A549 (cell line): ENCODE measurements at regions not wholly inside any gene's neighbourhood (a gene's known extent, or its start where the extent isn't known, plus 50 kb on each side); places are given as distances from the start of the nearest gene placed in this dataset.

Source experiments
- ATAC-seq, 2 experiments: fragments of 200-7000 bp in 1 of 2; fragments of >200 bp in 1 of 2; cut with Nextera tagmentation in 1 of 2; cut with Tn5 transposase in 1 of 2; 3 replicates each; pipeline versions ENCODE4 v1.8.0 to v1.9.1; 2018 to 2020; ENCODE audit warnings: mild to moderate bottlenecking in 1 of 2, moderate library complexity in 1 of 2
- CTCF ChIA-PET: fragments of 300-600 bp; sonication (Branson Sonifier 250); formaldehyde crosslinking; extraction: SDS; loops from one replicate; lab custom pipeline; 2021; ENCODE audit warnings: antibody characterized with exemption, inconsistent platforms; lab: Yijun Ruan, JAX
- POLR2A ChIA-PET: fragments of 350-600 bp; formaldehyde crosslinking; extraction: SDS; loops from one replicate; lab custom pipeline; 2021; ENCODE audit warnings: antibody characterized with exemption, inconsistent platforms; lab: Yijun Ruan, JAX
- DNase-seq, 2 experiments: peaks; one replicate each; pipeline versions ENCODE4 v3.0.0 to v3.0.0-alpha.2; 2011 to 2016; ENCODE audit warnings: low read depth in 1 of 2, low spot score in 1 of 2
- FAIRE-seq: peaks from 2 replicates; lab custom pipeline; 2011; peaks lifted over from hg19 to GRCh38; lab: Jason Lieb, UNC
- H3K27ac ChIP-seq, 2 experiments: fragments of >200 bp; sonication (Bioruptor Twin); formaldehyde crosslinking; 3 replicates each; pipeline ENCODE4 v1.5.1; 2016 to 2017
- H3K4me1 ChIP-seq: fragments of >200 bp; sonication (Bioruptor Twin); formaldehyde crosslinking; 3 replicates; pipeline ENCODE4 v1.6.1; 2016
- H3K4me2 ChIP-seq: fragments of >200 bp; sonication (Bioruptor Twin); formaldehyde crosslinking; 3 replicates; pipeline ENCODE4 v1.6.1; 2016
- H3K4me3 ChIP-seq: fragments of >200 bp; sonication (Bioruptor Twin); formaldehyde crosslinking; 3 replicates; pipeline ENCODE4 v1.5.1; 2016
- H3K9me3 ChIP-seq: fragments of >200 bp; sonication (Bioruptor Twin); formaldehyde crosslinking; 3 replicates; pipeline ENCODE4 v1.6.1; 2016
- BHLHE40 ChIP-seq: IDR thresholded peaks from 2 replicates; pipeline ENCODE4 v1.6.1; 2012; ENCODE audit warnings: low read depth, low read length, inconsistent platforms
- CBX2 ChIP-seq: fragments of 200-600 bp; sonication (generic); IDR thresholded peaks from 2 replicates; pipeline ENCODE4 v1.6.1; 2016; ENCODE audit warnings: low read depth, mild to moderate bottlenecking, borderline replicate concordance
- CBX8 ChIP-seq: fragments of 200-600 bp; sonication (generic); IDR thresholded peaks from 2 replicates; pipeline ENCODE4 v1.6.1; 2016
- CEBPB ChIP-seq, 2 experiments: fragments of >200 bp in 1 of 2; sonication (Bioruptor Twin) in 1 of 2; formaldehyde crosslinking in 1 of 2; IDR thresholded peaks; 2 replicates each; pipeline ENCODE4 v1.6.1; 2012 to 2016
- CHD4 ChIP-seq: fragments of 200-600 bp; sonication (generic); IDR thresholded peaks from 2 replicates; pipeline ENCODE4 v1.6.1; 2016; ENCODE audit warnings: antibody characterized with exemption, mild to moderate bottlenecking, borderline replicate concordance
- EHF ChIP-seq: fragments of 250-450 bp; sonication (Bioruptor Pico); IDR thresholded peaks from 2 replicates; pipeline ENCODE4 v1.5.0; 2020; ENCODE audit warnings: mild to moderate bottlenecking
- ELK1 ChIP-seq: fragments of 150-350 bp; IDR thresholded peaks from 2 replicates; pipeline ENCODE4 v1.6.1; 2014; ENCODE audit warnings: low read depth, mild to moderate bottlenecking, low read length
- EP300 ChIP-seq, 2 experiments: fragments of >200 bp; sonication (Bioruptor Twin); formaldehyde crosslinking; IDR thresholded peaks; 2 replicates in 1 of 2; 3 replicates in 1 of 2; pipeline ENCODE4 v1.6.1; 2016 to 2017
- ESRRA ChIP-seq: fragments of 150-350 bp; IDR thresholded peaks from 2 replicates; pipeline ENCODE4 v1.6.1; 2014; ENCODE audit warnings: mild to moderate bottlenecking, low read length, borderline replicate concordance
- FOSL2 ChIP-seq, 2 experiments: fragments of 450-650 bp in 1 of 2; fragments of >200 bp in 1 of 2; sonication (Bioruptor Twin) in 1 of 2; formaldehyde crosslinking; IDR thresholded peaks; 2 replicates each; pipeline versions ENCODE4 v1.5.0 to v1.6.1; 2016 to 2020; ENCODE audit warnings: mild to moderate bottlenecking in 1 of 2, moderate library complexity in 1 of 2
- GATA3 ChIP-seq: IDR thresholded peaks from 2 replicates; pipeline ENCODE4 v1.6.1; 2012; ENCODE audit warnings: borderline replicate concordance
- HEYL ChIP-seq: fragments of 250-450 bp; sonication (Bioruptor Pico); IDR thresholded peaks from 2 replicates; pipeline ENCODE4 v1.8.0; 2021; ENCODE audit warnings: mild to moderate bottlenecking, moderate library complexity
- JUN ChIP-seq, 2 experiments: fragments of >200 bp; sonication (Bioruptor Twin); formaldehyde crosslinking; IDR thresholded peaks; 2 replicates in 1 of 2; 3 replicates in 1 of 2; pipeline ENCODE4 v1.6.1; 2016 to 2017
- JUNB ChIP-seq: fragments of >200 bp; sonication (Bioruptor Twin); formaldehyde crosslinking; IDR thresholded peaks from 2 replicates; pipeline ENCODE4 v1.6.1; 2016
- MAX ChIP-seq: IDR thresholded peaks from 2 replicates; pipeline ENCODE4 v1.6.1; 2012
- MYC ChIP-seq: IDR thresholded peaks from 2 replicates; pipeline ENCODE4 v1.6.1; 2012; ENCODE audit warnings: mild to moderate bottlenecking, inconsistent platforms, low read length, improper control_type of control experiment, borderline replicate concordance
- NPAS2 ChIP-seq: fragments of 250-450 bp; sonication (Bioruptor Pico); IDR thresholded peaks from 2 replicates; pipeline ENCODE4 v1.8.0; 2022; ENCODE audit warnings: mild to moderate bottlenecking, moderate library complexity, borderline replicate concordance
- NR3C1 ChIP-seq: fragments of >200 bp; sonication (Bioruptor Twin); formaldehyde crosslinking; IDR thresholded peaks from 3 replicates; pipeline ENCODE4 v1.6.1; 2017
- RAD21 ChIP-seq, 2 experiments: fragments of >200 bp in 1 of 2; sonication (Bioruptor Twin) in 1 of 2; formaldehyde crosslinking in 1 of 2; IDR thresholded peaks in 1 of 2; conservative IDR thresholded peaks in 1 of 2; 2 replicates in 1 of 2; 3 replicates in 1 of 2; pipeline ENCODE4 v1.6.1; 2012 to 2018; ENCODE audit warnings: inconsistent platforms in 1 of 2
- RARB ChIP-seq: fragments of 250-450 bp; sonication (Bioruptor Pico); IDR thresholded peaks from 2 replicates; pipeline ENCODE4 v1.8.0; 2021; ENCODE audit warnings: mild to moderate bottlenecking, moderate library complexity
- RFX5 ChIP-seq: fragments of 450-650 bp; IDR thresholded peaks from 2 replicates; pipeline ENCODE4 v1.7.1; 2014; ENCODE audit warnings: antibody characterized with exemption, mild to moderate bottlenecking, moderate library complexity
- RNF2 ChIP-seq: fragments of 200-600 bp; sonication (generic); IDR thresholded peaks from 2 replicates; pipeline ENCODE4 v1.6.1; 2016; ENCODE audit warnings: low read depth, mild to moderate bottlenecking, antibody characterized with exemption, moderate library complexity, borderline replicate concordance
- SMC3 ChIP-seq: fragments of >200 bp; sonication (Bioruptor Twin); formaldehyde crosslinking; IDR thresholded peaks from 3 replicates; pipeline ENCODE4 v1.6.1; 2018; ENCODE audit warnings: inconsistent platforms
- SREBF2 ChIP-seq: fragments of 450-650 bp; IDR thresholded peaks from 2 replicates; pipeline ENCODE4 v1.6.1; 2014; ENCODE audit warnings: mild to moderate bottlenecking, moderate library complexity
- TP53 ChIP-seq: fragments of 250-450 bp; sonication (Bioruptor Pico); IDR thresholded peaks from 2 replicates; pipeline ENCODE4 v1.5.0; 2021; ENCODE audit warnings: mild to moderate bottlenecking, moderate library complexity
- ZSCAN20 ChIP-seq: fragments of 250-450 bp; sonication (Bioruptor Pico); IDR thresholded peaks from 2 replicates; pipeline ENCODE4 v1.8.0; 2022; ENCODE audit warnings: mild to moderate bottlenecking, moderate library complexity
- WGBS: methylation state at CpG from one replicate; pipeline ENCODE4 v1.1.6; 2017; ENCODE audit errors: missing lambda C conversion rate; 5-methylcytosine and 5-hydroxymethylcytosine counted together
- TF ChIP-seq, protein P1 (sequence below): fragments of >200 bp; sonication (Bioruptor Twin); formaldehyde crosslinking; IDR thresholded peaks from 3 replicates; pipeline ENCODE4 v1.6.1; 2016
- TF ChIP-seq, protein P2 (sequence below): IDR thresholded peaks from 2 replicates; pipeline ENCODE4 v1.6.1; 2012; ENCODE audit warnings: low read depth, borderline replicate concordance
- TF ChIP-seq, protein P3 (sequence below): fragments of 450-650 bp; IDR thresholded peaks from 2 replicates; pipeline ENCODE4 v1.6.1; 2014; ENCODE audit warnings: antibody characterized with exemption
- TF ChIP-seq, protein P4 (sequence below): fragments of 250-450 bp; sonication (Bioruptor Pico); IDR thresholded peaks from 2 replicates; pipeline ENCODE4 v1.5.0; 2020; ENCODE audit warnings: low read depth, mild to moderate bottlenecking, moderate library complexity

GRCh38 chr15:88382482-88382983 lies 84.7 kb downstream of the MRPL46 start:
- H3K4me2 ChIP-seq = peak overlapping the region; percentile 69
- peak; percentile 67 to 88 for DNase-seq
- H3K4me1 ChIP-seq = peaks cover 73% of the 10 kb centered on the region
- FAIRE-seq = peak; percentile 99
- H3K4me3 ChIP-seq = peak overlapping the region; percentile 19; the same call in 1 of the 3 replicates
- ChIA-PET CTCF (interaction anchor here (0.9 to 2.1 kb wide), 3 partner anchors 9 to 67 kb away, joined by 3 to 6 read pairs (median 4); no protein-coding TSS in a partner anchor), POLR2A (no interaction called here)
- peak; percentile 68 to 80 for ATAC-seq
- peak overlapping the region; percentile 90 to 97 for H3K27ac ChIP-seq
- 2% methylated on average over 5 of the region's 5 CpGs for WGBS
- TF ChIP-seq JUN (IDR thresholded peaks at IDR 0.05) (peak; percentile 64 to 89; a peak in 4 of 5 replicates), JUNB (peak; percentile 84), TP53 (CRISPR knock-in tag) (no peak), RAD21 (conservative IDR thresholded peaks at IDR 0.05 in 1 of 2, IDR thresholded peaks at IDR 0.05 in 1 of 2) (peak in 1 of 2 experiments; percentile 53; a peak in 3 of 5 replicates), MYC (no peak), ZSCAN20 (CRISPR knock-in tag) (no peak), CEBPB (IDR thresholded peaks at IDR 0.05) (peak in 1 of 2 experiments; percentile 18; a peak in 1 of 4 replicates), EP300 (IDR thresholded peaks at IDR 0.05) (peak; percentile 89 to 93; a peak in 4 of 5 replicates), NPAS2 (CRISPR knock-in tag) (no peak), MAX (peak; percentile 71), NR3C1 (no peak), RFX5 (no peak), GATA3 (peak; percentile 86), SMC3 (0 out of 3 replicates have a peak, but pooled peaks have one; percentile 16), EHF (no peak), HEYL (CRISPR knock-in tag) (no peak), FOSL2 (IDR thresholded peaks at IDR 0.05) (peak; percentile 57; the same call in 1 of the 2 replicates), FOSL2 (CRISPR knock-in tag; IDR thresholded peaks at IDR 0.05) (0 out of 2 replicates have a peak, but pooled peaks have one; percentile 21), CHD4 (no peak), CBX2 (no peak), BHLHE40 (no peak)
- TF ChIP-seq, protein P1, sequence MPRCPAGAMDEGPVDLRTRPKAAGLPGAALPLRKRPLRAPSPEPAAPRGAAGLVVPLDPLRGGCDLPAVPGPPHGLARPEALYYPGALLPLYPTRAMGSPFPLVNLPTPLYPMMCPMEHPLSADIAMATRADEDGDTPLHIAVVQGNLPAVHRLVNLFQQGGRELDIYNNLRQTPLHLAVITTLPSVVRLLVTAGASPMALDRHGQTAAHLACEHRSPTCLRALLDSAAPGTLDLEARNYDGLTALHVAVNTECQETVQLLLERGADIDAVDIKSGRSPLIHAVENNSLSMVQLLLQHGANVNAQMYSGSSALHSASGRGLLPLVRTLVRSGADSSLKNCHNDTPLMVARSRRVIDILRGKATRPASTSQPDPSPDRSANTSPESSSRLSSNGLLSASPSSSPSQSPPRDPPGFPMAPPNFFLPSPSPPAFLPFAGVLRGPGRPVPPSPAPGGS = peak; percentile 78; the same call in 2 of the 3 replicates
- TF ChIP-seq, protein P2, sequence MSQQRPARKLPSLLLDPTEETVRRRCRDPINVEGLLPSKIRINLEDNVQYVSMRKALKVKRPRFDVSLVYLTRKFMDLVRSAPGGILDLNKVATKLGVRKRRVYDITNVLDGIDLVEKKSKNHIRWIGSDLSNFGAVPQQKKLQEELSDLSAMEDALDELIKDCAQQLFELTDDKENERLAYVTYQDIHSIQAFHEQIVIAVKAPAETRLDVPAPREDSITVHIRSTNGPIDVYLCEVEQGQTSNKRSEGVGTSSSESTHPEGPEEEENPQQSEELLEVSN = 0 out of 2 replicates have a peak, but pooled peaks have one; percentile 6
- TF ChIP-seq, protein P3, sequence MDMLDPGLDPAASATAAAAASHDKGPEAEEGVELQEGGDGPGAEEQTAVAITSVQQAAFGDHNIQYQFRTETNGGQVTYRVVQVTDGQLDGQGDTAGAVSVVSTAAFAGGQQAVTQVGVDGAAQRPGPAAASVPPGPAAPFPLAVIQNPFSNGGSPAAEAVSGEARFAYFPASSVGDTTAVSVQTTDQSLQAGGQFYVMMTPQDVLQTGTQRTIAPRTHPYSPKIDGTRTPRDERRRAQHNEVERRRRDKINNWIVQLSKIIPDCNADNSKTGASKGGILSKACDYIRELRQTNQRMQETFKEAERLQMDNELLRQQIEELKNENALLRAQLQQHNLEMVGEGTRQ = no peak
- H3K9me3 ChIP-seq = peaks cover 4% of the 10 kb centered on the region; the same call in 2 of the 3 replicates

- Histone ChIP-seq H3K4me1 (peaks cover 58% of the 10 kb centered on the region), H3K27ac (peak overlapping the region; percentile 84 to 90; a peak in 5 of 6 replicates), H3K9me3 (peaks cover 5% of the 10 kb centered on the region; the same call in 2 of the 3 replicates), H3K4me3 (no peak overlapping the region), H3K4me2 (no peak overlapping the region)
- 49% methylated on average over 3 of the region's 3 CpGs for WGBS
- no peak for ATAC-seq
- CTCF ChIA-PET = interaction anchor here (1.2 kb wide), 1 partner anchor 72 kb away, joined by 4 read pairs; no protein-coding TSS in a partner anchor
- DNase-seq = no peak
- FAIRE-seq = no peak
- POLR2A ChIA-PET = no interaction called here
- TF ChIP-seq NR3C1 = no peak
- TF ChIP-seq, protein P1 = no peak
- TF ChIP-seq CEBPB (IDR thresholded peaks at IDR 0.05) = no peak
- no peak for TF ChIP-seq ELK1
- no peak for TF ChIP-seq MAX
- no peak for TF ChIP-seq RARB (CRISPR knock-in tag)
- TF ChIP-seq SREBF2 = no peak
- TF ChIP-seq RNF2 = no peak
- TF ChIP-seq BHLHE40 = no peak
- no peak for TF ChIP-seq JUNB
- TF ChIP-seq, protein P4, sequence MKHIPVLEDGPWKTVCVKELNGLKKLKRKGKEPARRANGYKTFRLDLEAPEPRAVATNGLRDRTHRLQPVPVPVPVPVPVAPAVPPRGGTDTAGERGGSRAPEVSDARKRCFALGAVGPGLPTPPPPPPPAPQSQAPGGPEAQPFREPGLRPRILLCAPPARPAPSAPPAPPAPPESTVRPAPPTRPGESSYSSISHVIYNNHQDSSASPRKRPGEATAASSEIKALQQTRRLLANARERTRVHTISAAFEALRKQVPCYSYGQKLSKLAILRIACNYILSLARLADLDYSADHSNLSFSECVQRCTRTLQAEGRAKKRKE = no peak
- no peak for TF ChIP-seq MYC
- no peak for TF ChIP-seq ESRRA
- no peak for TF ChIP-seq CBX8
Observed at GRCh38 chr15:88378188-88378637, 89.0 kb downstream of the MRPL46 start.
